ENCODE measurements at regions not wholly inside any gene's neighbourhood (a gene's known extent, or its start where the extent isn't known, plus 50 kb on each side); places are given as distances from the start of the nearest gene placed in this dataset.
A peak's percentile ranks its signal among the peaks of the same experiment; 100 is the strongest.

GRCh38 chr12:30500532-30500931 is 195.1 kb downstream of the IPO8 start:
- no peaks in the 10 kb centered on the region for H3K36me3 ChIP-seq (ENCODE audit: low read depth, missing control alignments)
- no peak for DNase-seq
- 87 to 88% methylated on average over 4 of the region's 4 CpGs for WGBS, 2 donors
- no peaks in the 10 kb centered on the region for H3K9me3 ChIP-seq
- TF ChIP-seq POLR2A (IDR thresholded peaks at IDR 0.05): no peak
- no peak for TF ChIP-seq CTCF (IDR thresholded peaks at IDR 0.05)
- intact Hi-C loops (cut with DNase I; ENCODE audit: low total_unique reads): no loop called here
- H3K4me3 ChIP-seq: no peak overlapping the region
- H3K27me3 ChIP-seq: no peaks in the 10 kb centered on the region
- no peak overlapping the region for H3K27ac ChIP-seq
- H3K4me1 ChIP-seq: no peaks in the 10 kb centered on the region

- Histone ChIP-seq H3K27ac (no peak overlapping the region), H3K36me3 (ENCODE audit: low read depth, missing control alignments) (no peaks in the 10 kb centered on the region), H3K27me3 (no peaks in the 10 kb centered on the region), H3K4me1 (no peaks in the 10 kb centered on the region), H3K4me3 (peak overlapping the region in 1 of 2 donors; percentile 18), H3K9me3 (no peaks in the 10 kb centered on the region)
- 78 to 80% methylated on average over 14 of the region's 14 CpGs for WGBS, 2 donors
- intact Hi-C loops (cut with DNase I; ENCODE audit: low total_unique reads): no loop called here
- no peak for TF ChIP-seq POLR2A (IDR thresholded peaks at IDR 0.05)
- TF ChIP-seq CTCF (IDR thresholded peaks at IDR 0.05): no peak
- DNase-seq: peak; percentile 34
Measured at GRCh38 chr12:30485230-30485890, 210.3 kb downstream of the IPO8 start.

- Histone ChIP-seq H3K4me3 (peak overlapping the region in 1 of 2 donors; percentile 18), H3K9me3 (no peaks in the 10 kb centered on the region), H3K27ac (no peak overlapping the region), H3K27me3 (no peaks in the 10 kb centered on the region), H3K36me3 (ENCODE audit: low read depth, missing control alignments) (no peaks in the 10 kb centered on the region), H3K4me1 (no peaks in the 10 kb centered on the region)
- TF ChIP-seq CTCF (IDR thresholded peaks at IDR 0.05) (no peak), POLR2A (IDR thresholded peaks at IDR 0.05) (no peak)
- intact Hi-C loops (cut with DNase I; ENCODE audit: low total_unique reads): no loop called here
- DNase-seq: no peak
- 62 to 79% methylated on average over 5 of the region's 5 CpGs for WGBS, 2 donors
Measured at GRCh38 chr12:30484658-30485057, 211.0 kb downstream of the IPO8 start.

- Histone ChIP-seq H3K4me3 (no peak overlapping the region), H3K36me3 (ENCODE audit: low read depth, missing control alignments) (no peaks in the 10 kb centered on the region), H3K27me3 (no peaks in the 10 kb centered on the region), H3K4me1 (no peaks in the 10 kb centered on the region), H3K9me3 (no peaks in the 10 kb centered on the region), H3K27ac (no peak overlapping the region)
- intact Hi-C loops (cut with DNase I; ENCODE audit: low total_unique reads): no loop called here
- no peak for DNase-seq
- WGBS, 2 donors: 85 to 100% methylated on average over 1 of the region's 1 CpG
- TF ChIP-seq CTCF (IDR thresholded peaks at IDR 0.05) (no peak), POLR2A (IDR thresholded peaks at IDR 0.05) (no peak)
Measured at GRCh38 chr12:30482650-30483049, 213.0 kb downstream of the IPO8 start.

- Histone ChIP-seq H3K4me1 (no peaks in the 10 kb centered on the region), H3K4me3 (no peak overlapping the region), H3K27me3 (no peaks in the 10 kb centered on the region), H3K36me3 (ENCODE audit: low read depth, missing control alignments) (no peaks in the 10 kb centered on the region), H3K9me3 (no peaks in the 10 kb centered on the region), H3K27ac (no peak overlapping the region)
- TF ChIP-seq CTCF (IDR thresholded peaks at IDR 0.05): no peak
- no peak for TF ChIP-seq POLR2A (IDR thresholded peaks at IDR 0.05)
- no peak for DNase-seq
- 72 to 91% methylated on average over 2 of the region's 2 CpGs for WGBS, 2 donors
- intact Hi-C loops (cut with DNase I; ENCODE audit: low total_unique reads): no loop called here
Measured at GRCh38 chr12:30473274-30473673, 222.4 kb downstream of the IPO8 start.

All from testis (tissue), 2 donors.